Large intestine (tissue), 3 donors: ENCODE measurements at regions not wholly inside any gene's neighbourhood (a gene's known extent, or its start where the extent isn't known, plus 50 kb on each side); places are given as distances from the start of the nearest gene placed in this dataset.

Experiments used
- DNase-seq, 2 donors: peaks; one replicate each; pipeline versions ENCODE4 v3.0.0 to v3.0.0-alpha.2; 2013
- H3K27ac ChIP-seq: one replicate; pipeline ENCODE4 v1.5.1; 2013; ENCODE audit warnings: low read length
- H3K27me3 ChIP-seq: 2 replicates; pipeline ENCODE4 v1.6.1; 2013; ENCODE audit warnings: low read length; ENCODE audit not compliant: control insufficient read depth, insufficient read depth
- H3K36me3 ChIP-seq: 2 replicates; pipeline ENCODE4 v1.6.1; 2013; ENCODE audit warnings: low read length; ENCODE audit not compliant: control insufficient read depth, insufficient read depth
- H3K4me1 ChIP-seq: one replicate; pipeline ENCODE4 v1.6.1; 2013; ENCODE audit warnings: low read length; ENCODE audit not compliant: control insufficient read depth, insufficient read depth
- H3K4me3 ChIP-seq: one replicate; pipeline ENCODE4 v1.5.1; 2013; ENCODE audit warnings: low read length
- H3K9me3 ChIP-seq: one replicate; pipeline ENCODE4 v1.6.1; 2013; ENCODE audit warnings: mild to moderate bottlenecking, low read depth, low read length, moderate library complexity; ENCODE audit not compliant: control insufficient read depth
- WGBS: methylation state at CpG from one replicate; pipeline ENCODE4 v1.1.5; 2013; ENCODE audit warnings: low lambda C conversion rate; ENCODE audit not compliant: insufficient coverage; 5-methylcytosine and 5-hydroxymethylcytosine counted together

GRCh38 chr4:23235628-23236390, 543.1 kb downstream of the GBA3 start:
- no peak overlapping the region for H3K4me3 ChIP-seq
- no CpG with 5 or more reads among the region's 5 CpGs for WGBS

GRCh38 chr4:23234716-23235115, 542.0 kb downstream of the GBA3 start:
- H3K36me3 ChIP-seq = no peaks in the 10 kb centered on the region
- no peaks in the 10 kb centered on the region for H3K4me1 ChIP-seq
- H3K4me3 ChIP-seq = no peak overlapping the region
- DNase-seq = no peak
- H3K27me3 ChIP-seq = no peaks in the 10 kb centered on the region
- no peaks in the 10 kb centered on the region for H3K9me3 ChIP-seq
- no peak overlapping the region for H3K27ac ChIP-seq
- WGBS = no CpG with 5 or more reads among the region's 4 CpGs

More at GRCh38 chr4:23235628-23236390, 543.1 kb downstream of the GBA3 start:
- Histone ChIP-seq H3K36me3 (no peaks in the 10 kb centered on the region), H3K9me3 (no peaks in the 10 kb centered on the region), H3K4me1 (no peaks in the 10 kb centered on the region), H3K27me3 (no peaks in the 10 kb centered on the region), H3K27ac (no peak overlapping the region)
- DNase-seq = no peak

GRCh38 chr4:23234018-23234417, 541.3 kb downstream of the GBA3 start:
- H3K36me3 ChIP-seq = no peaks in the 10 kb centered on the region
- no peaks in the 10 kb centered on the region for H3K9me3 ChIP-seq
- H3K27ac ChIP-seq = no peak overlapping the region
- WGBS = 0% methylated on average over 1 of the region's 2 CpGs
- DNase-seq = no peak
- no peaks in the 10 kb centered on the region for H3K27me3 ChIP-seq
- no peaks in the 10 kb centered on the region for H3K4me1 ChIP-seq
- H3K4me3 ChIP-seq = no peak overlapping the region

- H3K27ac ChIP-seq = no peak overlapping the region
- no peaks in the 10 kb centered on the region for H3K9me3 ChIP-seq
- no peaks in the 10 kb centered on the region for H3K36me3 ChIP-seq
- H3K27me3 ChIP-seq = no peaks in the 10 kb centered on the region
- no peak for DNase-seq
- no peak overlapping the region for H3K4me3 ChIP-seq
- H3K4me1 ChIP-seq = no peaks in the 10 kb centered on the region
- WGBS = no CpG with 5 or more reads among the region's 1 CpG
Observed at GRCh38 chr4:23233596-23233995, 540.9 kb downstream of the GBA3 start.

- H3K27me3 ChIP-seq = no peaks in the 10 kb centered on the region
- H3K9me3 ChIP-seq = no peaks in the 10 kb centered on the region
- no peaks in the 10 kb centered on the region for H3K4me1 ChIP-seq
- WGBS = 83% methylated on average over 1 of the region's 2 CpGs
- no peak for DNase-seq
- H3K36me3 ChIP-seq = no peaks in the 10 kb centered on the region
- H3K27ac ChIP-seq = no peak overlapping the region
- no peak overlapping the region for H3K4me3 ChIP-seq
Observed at GRCh38 chr4:23232987-23233386, 540.2 kb downstream of the GBA3 start.

GRCh38 chr4:23225564-23225963, 532.8 kb downstream of the GBA3 start:
- Histone ChIP-seq H3K4me1 (no peaks in the 10 kb centered on the region), H3K27ac (no peak overlapping the region), H3K36me3 (no peaks in the 10 kb centered on the region), H3K27me3 (no peaks in the 10 kb centered on the region), H3K4me3 (no peak overlapping the region), H3K9me3 (no peaks in the 10 kb centered on the region)
- no peak for DNase-seq
- 88% methylated on average over 1 of the region's 1 CpG for WGBS

- Histone ChIP-seq H3K9me3 (no peaks in the 10 kb centered on the region), H3K4me1 (no peaks in the 10 kb centered on the region), H3K4me3 (no peak overlapping the region), H3K36me3 (no peaks in the 10 kb centered on the region), H3K27me3 (no peaks in the 10 kb centered on the region), H3K27ac (no peak overlapping the region)
- DNase-seq = no peak
- 78% methylated on average over 4 of the region's 4 CpGs for WGBS
Observed at GRCh38 chr4:23224684-23225420, 532.1 kb downstream of the GBA3 start.

GRCh38 chr4:23220911-23221310, 528.2 kb downstream of the GBA3 start:
- no peak overlapping the region for H3K27ac ChIP-seq
- H3K4me1 ChIP-seq = no peaks in the 10 kb centered on the region
- no peak overlapping the region for H3K4me3 ChIP-seq
- WGBS = no CpG with 5 or more reads among the region's 2 CpGs
- no peak for DNase-seq
- no peaks in the 10 kb centered on the region for H3K27me3 ChIP-seq
- H3K9me3 ChIP-seq = no peaks in the 10 kb centered on the region
- H3K36me3 ChIP-seq = no peaks in the 10 kb centered on the region

GRCh38 chr4:23219779-23220408, 527.2 kb downstream of the GBA3 start:
- WGBS = 80% methylated on average over 2 of the region's 3 CpGs
- no peaks in the 10 kb centered on the region for H3K27me3 ChIP-seq
- no peaks in the 10 kb centered on the region for H3K36me3 ChIP-seq
- no peak for DNase-seq
- no peak overlapping the region for H3K4me3 ChIP-seq
- no peaks in the 10 kb centered on the region for H3K9me3 ChIP-seq
- no peak overlapping the region for H3K27ac ChIP-seq
- H3K4me1 ChIP-seq = no peaks in the 10 kb centered on the region

- no peak for DNase-seq
- Histone ChIP-seq H3K4me1 (no peaks in the 10 kb centered on the region), H3K36me3 (no peaks in the 10 kb centered on the region), H3K4me3 (no peak overlapping the region), H3K27ac (no peak overlapping the region), H3K9me3 (no peaks in the 10 kb centered on the region), H3K27me3 (no peaks in the 10 kb centered on the region)
- 60% methylated on average over 2 of the region's 2 CpGs for WGBS
Observed at GRCh38 chr4:23213198-23213597, 520.5 kb downstream of the GBA3 start.
